NB4 (cell line): ENCODE measurements at regions not wholly inside any gene's neighbourhood (a gene's known extent, or its start where the extent isn't known, plus 50 kb on each side); places are given as distances from the start of the nearest gene placed in this dataset.

ENCODE experiments used
- POLR2A ChIP-seq: IDR thresholded peaks from 2 replicates; pipeline ENCODE4 v1.6.1; 2011; ENCODE audit warnings: mild to moderate bottlenecking; ENCODE audit not compliant: insufficient read length; ENCODE audit errors: extremely low read depth
- TF ChIP-seq, protein P1 (sequence below): IDR thresholded peaks from one replicate; pipeline ENCODE4 v1.5.1; 2012; ENCODE audit warnings: low read depth, low read length
- TF ChIP-seq, protein P2 (sequence below): IDR thresholded peaks from 2 replicates; pipeline ENCODE4 v1.6.1; 2011; ENCODE audit warnings: low read depth, low read length

DNA sequence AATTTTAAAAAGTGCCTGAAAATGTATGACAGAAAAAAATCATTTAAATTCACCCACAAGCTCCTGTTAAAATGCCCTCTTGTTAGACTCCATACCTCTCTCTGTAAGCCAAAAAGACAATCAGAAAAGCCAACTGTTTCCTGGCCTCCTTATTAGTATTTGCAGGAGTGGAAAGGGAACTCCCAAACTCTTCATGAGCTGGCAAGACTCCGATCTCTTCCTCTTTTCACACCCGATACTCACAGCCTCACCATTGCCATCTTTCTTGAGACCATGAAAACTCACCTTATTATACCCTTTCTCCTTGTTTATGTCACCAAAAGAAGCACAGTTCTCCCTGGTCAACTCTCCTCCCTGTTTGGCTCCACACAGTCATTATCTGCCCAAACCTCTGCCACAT lies 197.8 kb downstream of the DMAC1 start:
- TF ChIP-seq POLR2A: no peak
- TF ChIP-seq, protein P1, sequence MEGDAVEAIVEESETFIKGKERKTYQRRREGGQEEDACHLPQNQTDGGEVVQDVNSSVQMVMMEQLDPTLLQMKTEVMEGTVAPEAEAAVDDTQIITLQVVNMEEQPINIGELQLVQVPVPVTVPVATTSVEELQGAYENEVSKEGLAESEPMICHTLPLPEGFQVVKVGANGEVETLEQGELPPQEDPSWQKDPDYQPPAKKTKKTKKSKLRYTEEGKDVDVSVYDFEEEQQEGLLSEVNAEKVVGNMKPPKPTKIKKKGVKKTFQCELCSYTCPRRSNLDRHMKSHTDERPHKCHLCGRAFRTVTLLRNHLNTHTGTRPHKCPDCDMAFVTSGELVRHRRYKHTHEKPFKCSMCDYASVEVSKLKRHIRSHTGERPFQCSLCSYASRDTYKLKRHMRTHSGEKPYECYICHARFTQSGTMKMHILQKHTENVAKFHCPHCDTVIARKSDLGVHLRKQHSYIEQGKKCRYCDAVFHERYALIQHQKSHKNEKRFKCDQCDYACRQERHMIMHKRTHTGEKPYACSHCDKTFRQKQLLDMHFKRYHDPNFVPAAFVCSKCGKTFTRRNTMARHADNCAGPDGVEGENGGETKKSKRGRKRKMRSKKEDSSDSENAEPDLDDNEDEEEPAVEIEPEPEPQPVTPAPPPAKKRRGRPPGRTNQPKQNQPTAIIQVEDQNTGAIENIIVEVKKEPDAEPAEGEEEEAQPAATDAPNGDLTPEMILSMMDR: no peak
- TF ChIP-seq, protein P2, sequence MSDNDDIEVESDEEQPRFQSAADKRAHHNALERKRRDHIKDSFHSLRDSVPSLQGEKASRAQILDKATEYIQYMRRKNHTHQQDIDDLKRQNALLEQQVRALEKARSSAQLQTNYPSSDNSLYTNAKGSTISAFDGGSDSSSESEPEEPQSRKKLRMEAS: no peak
